ENCODE measurements at regions not wholly inside any gene's neighbourhood (a gene's known extent, or its start where the extent isn't known, plus 50 kb on each side); places are given as distances from the start of the nearest gene placed in this dataset.
"Not testable (repeated sequence)": the region's sequence is repeated elsewhere in the genome, so short reads cannot be mapped to it uniquely, and the experiment has no call there.

DNA sequence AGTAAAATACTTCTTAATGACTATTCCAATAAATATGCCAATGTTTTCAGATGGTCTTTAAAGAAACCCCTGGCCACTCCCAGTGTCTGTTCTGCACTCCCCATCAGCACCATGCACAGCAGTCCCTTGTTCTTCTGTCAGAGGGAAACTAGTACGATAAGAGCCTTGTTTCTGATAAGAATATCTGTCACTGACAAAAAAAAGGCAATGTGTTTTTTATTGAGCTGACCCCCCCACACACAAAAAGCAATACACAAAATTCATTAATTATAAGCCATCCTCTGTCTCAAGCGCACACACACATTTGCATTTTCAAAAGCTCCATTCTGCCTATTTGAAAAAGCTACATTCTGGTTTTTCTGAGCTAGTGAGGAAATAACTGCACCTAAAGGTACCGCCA is 119.1 kb downstream of the ENC1 start:
- no peak overlapping the region for H3K27ac Mint-ChIP-seq
- peaks cover 26% of the 10 kb centered on the region for H3K9me3 Mint-ChIP-seq
- no peak overlapping the region for H3K4me3 Mint-ChIP-seq
- H3K27me3 Mint-ChIP-seq (ENCODE audit: low read depth): peaks cover 1% of the 10 kb centered on the region
- H3K4me1 Mint-ChIP-seq (ENCODE audit: low read depth): no peaks in the 10 kb centered on the region
- no peaks in the 10 kb centered on the region for H3K36me3 Mint-ChIP-seq (ENCODE audit: low read depth)

DNA sequence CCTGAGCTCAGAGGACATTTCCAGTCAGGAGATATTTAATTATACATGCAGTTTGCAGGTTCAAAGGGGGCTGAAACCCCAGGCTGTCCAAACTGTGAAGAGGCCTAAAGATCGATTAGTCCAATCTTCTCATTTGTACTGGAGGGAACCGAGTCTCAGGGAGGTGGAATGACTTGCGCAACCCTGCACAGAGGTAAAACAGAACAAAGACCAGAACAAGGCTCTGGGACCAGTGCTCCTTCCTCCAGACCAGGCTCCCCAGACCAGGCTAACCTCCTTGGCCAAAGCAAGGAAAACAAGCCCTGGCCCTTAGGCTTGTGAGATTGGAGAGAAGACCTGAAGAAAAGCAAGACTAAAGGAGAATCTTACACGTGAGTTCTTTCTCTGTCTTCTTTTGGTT is 120.8 kb downstream of the ENC1 start:
- H3K36me3 Mint-ChIP-seq (ENCODE audit: low read depth): no peaks in the 10 kb centered on the region
- H3K4me1 Mint-ChIP-seq (ENCODE audit: low read depth): no peaks in the 10 kb centered on the region
- peaks cover 19% of the 10 kb centered on the region for H3K9me3 Mint-ChIP-seq
- H3K27me3 Mint-ChIP-seq (ENCODE audit: low read depth): peaks cover 8% of the 10 kb centered on the region
- no peak overlapping the region for H3K4me3 Mint-ChIP-seq
- H3K27ac Mint-ChIP-seq: no peak overlapping the region

DNA sequence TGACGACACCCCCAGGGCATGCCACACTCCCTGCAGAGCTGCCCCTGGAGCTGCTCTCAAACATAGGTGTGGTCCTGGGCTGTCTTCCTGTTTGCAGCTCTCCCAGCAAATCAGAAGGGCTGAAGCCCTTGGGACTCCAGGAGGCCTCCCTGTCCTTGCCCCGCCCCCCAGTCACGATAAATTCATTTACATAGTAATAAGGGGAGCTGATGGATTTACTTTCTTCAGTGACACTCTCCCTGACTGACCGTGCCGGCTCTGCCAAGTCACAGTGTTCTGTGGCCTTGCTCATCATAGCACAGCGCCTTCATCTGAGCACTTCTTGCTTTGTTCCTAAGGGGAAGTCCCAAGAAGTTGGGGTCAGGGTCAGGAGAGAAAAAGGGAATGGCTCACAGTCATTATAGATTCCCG is 121.4 kb downstream of the ENC1 start:
- Mint-ChIP-seq H3K9me3 (peaks cover 15% of the 10 kb centered on the region), H3K4me3 (no peak overlapping the region), H3K27me3 (ENCODE audit: low read depth) (peaks cover 9% of the 10 kb centered on the region), H3K27ac (no peak overlapping the region), H3K36me3 (ENCODE audit: low read depth) (no peaks in the 10 kb centered on the region), H3K4me1 (ENCODE audit: low read depth) (no peaks in the 10 kb centered on the region)

- Mint-ChIP-seq H3K4me3 (no peak overlapping the region), H3K36me3 (ENCODE audit: low read depth) (no peaks in the 10 kb centered on the region), H3K4me1 (ENCODE audit: low read depth) (no peaks in the 10 kb centered on the region), H3K9me3 (peaks cover 3% of the 10 kb centered on the region), H3K27ac (no peak overlapping the region), H3K27me3 (ENCODE audit: low read depth) (peaks cover 9% of the 10 kb centered on the region)
These were observed 122.8 kb downstream of the ENC1 start for GRCh38 chr5:74517700-74518099.

DNA sequence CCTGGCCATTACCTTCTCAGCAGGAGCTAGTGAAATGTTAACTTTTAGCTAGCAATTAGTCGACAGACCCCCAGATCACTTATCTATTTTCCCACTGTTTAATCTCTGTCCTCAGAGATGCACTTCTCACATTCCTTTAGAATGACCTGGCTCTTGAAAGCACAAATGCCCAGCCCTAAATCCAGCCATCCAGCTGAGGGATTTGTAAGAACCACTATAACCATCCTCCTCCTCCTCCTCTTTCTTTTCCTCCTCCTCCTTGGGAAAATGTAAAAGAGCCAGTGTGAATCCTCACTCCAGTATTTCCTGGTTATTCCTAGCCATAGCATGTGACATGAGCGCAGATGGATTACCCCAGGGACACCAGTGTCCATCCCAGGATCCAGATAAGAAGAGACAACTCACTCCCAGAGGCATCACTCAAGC is 124.3 kb downstream of the ENC1 start:
- Mint-ChIP-seq H3K4me1 (ENCODE audit: low read depth) (no peaks in the 10 kb centered on the region), H3K36me3 (ENCODE audit: low read depth) (no peaks in the 10 kb centered on the region), H3K9me3 (no peaks in the 10 kb centered on the region), H3K27ac (no peak overlapping the region), H3K27me3 (ENCODE audit: low read depth) (peaks cover 14% of the 10 kb centered on the region), H3K4me3 (no peak overlapping the region)

DNA sequence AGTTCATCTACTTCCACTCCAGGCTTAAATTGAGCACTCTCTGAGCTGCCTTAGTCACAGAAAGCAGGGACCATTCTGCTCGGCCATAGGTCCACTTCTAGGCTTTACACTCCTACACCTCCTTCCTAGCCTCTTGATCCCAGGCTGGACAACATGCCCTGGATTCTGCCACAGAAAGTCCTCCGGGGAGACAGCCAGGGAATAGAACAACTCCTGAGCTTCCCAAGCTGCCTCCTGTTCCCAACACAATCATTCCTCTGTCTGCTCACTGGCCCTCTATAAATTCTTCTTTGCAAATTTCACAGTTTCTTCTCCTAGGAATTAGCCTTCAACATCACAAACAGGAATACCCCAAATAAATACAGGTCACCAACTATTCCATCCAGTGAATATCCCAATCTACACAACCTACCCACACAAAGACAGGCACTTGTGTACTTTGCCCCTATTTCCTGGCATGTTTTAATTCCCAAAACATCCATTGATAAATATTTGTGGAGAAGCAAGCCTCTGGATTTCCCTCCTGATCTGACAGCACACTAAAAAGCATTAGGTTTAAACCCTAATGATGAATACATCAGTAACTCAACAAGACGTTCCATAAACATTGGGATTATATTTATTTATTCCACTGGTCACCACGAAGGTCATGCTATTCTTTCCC is 125.5 kb downstream of the ENC1 start:
- Mint-ChIP-seq H3K4me3 (no peak overlapping the region), H3K27me3 (ENCODE audit: low read depth) (peaks cover 14% of the 10 kb centered on the region), H3K27ac (no peak overlapping the region), H3K36me3 (ENCODE audit: low read depth) (no peaks in the 10 kb centered on the region), H3K4me1 (ENCODE audit: low read depth) (no peaks in the 10 kb centered on the region), H3K9me3 (no peaks in the 10 kb centered on the region)

GRCh38 chr5:74511770-74512169 is 128.8 kb downstream of the ENC1 start:
- H3K4me1 Mint-ChIP-seq (ENCODE audit: low read depth); H3K9me3 Mint-ChIP-seq; H3K27ac Mint-ChIP-seq; H3K4me3 Mint-ChIP-seq; H3K36me3 Mint-ChIP-seq (ENCODE audit: low read depth): not testable (repeated sequence)
- H3K27me3 Mint-ChIP-seq (ENCODE audit: low read depth): peaks cover 14% of the 10 kb centered on the region

GRCh38 chr5:74510476-74511075 is 130.0 kb downstream of the ENC1 start:
- no peak overlapping the region for H3K27ac Mint-ChIP-seq
- no peaks in the 10 kb centered on the region for H3K36me3 Mint-ChIP-seq (ENCODE audit: low read depth)
- H3K9me3 Mint-ChIP-seq: no peaks in the 10 kb centered on the region
- no peaks in the 10 kb centered on the region for H3K4me1 Mint-ChIP-seq (ENCODE audit: low read depth)
- peaks cover 9% of the 10 kb centered on the region for H3K27me3 Mint-ChIP-seq (ENCODE audit: low read depth)
- H3K4me3 Mint-ChIP-seq: no peak overlapping the region

DNA sequence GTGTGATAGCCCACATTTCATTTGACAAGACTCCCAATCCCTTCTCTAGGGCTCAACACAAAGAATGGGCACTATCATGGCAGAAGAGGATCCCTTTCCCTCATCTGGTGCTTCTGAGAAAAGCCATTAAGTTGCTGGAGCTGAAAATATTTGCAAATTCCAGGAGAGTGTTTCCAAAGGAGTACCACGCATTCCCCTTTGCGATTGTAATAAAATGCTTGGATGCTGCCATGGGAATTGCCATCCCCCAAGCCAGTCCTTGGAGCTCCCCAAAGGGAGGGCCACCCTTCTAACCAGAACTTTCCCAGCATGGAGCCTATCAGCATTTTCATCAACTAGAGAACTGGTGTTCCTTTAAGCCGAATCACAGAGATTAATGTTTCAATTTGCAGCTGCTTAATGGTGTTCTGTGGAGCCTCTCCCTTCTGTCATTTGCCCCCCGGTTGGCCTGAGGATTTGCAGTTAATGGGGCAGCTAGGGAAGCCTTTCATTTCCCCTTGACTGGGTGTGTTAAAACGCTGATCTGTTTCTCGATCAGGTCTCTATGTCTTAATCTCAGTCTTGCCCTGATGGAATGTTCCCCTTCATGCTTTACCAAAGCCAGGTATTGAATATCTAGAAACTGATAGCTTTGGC is 133.0 kb downstream of the ENC1 start:
- Mint-ChIP-seq H3K4me1 (ENCODE audit: low read depth) (no peaks in the 10 kb centered on the region), H3K27ac (no peak overlapping the region), H3K9me3 (no peaks in the 10 kb centered on the region), H3K27me3 (ENCODE audit: low read depth) (peaks cover 4% of the 10 kb centered on the region), H3K4me3 (no peak overlapping the region), H3K36me3 (ENCODE audit: low read depth) (no peaks in the 10 kb centered on the region)

- H3K27ac Mint-ChIP-seq: no peak overlapping the region
These were observed 134.4 kb downstream of the ENC1 start for GRCh38 chr5:74506119-74506518.

DNA sequence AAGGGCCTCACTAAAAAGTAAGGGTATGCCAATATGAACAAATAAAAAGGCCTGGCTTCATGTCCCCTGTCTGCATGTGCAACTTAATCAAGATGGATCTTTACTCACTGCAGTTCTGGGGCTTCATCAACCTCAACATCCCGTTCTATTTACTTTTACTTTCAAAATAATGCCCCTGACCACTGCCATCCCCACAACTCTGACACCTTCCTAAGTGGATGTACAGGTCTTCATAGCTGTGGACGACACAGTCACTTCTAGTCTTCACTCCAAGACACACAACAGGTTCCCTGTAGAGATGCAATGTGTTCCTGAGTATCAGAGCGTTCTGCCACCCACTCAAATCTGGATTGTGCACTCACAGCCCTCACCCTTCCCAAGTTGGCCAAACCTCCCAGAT is 136.1 kb downstream of the ENC1 start:
- Mint-ChIP-seq H3K27me3 (ENCODE audit: low read depth) (no peaks in the 10 kb centered on the region), H3K4me3 (no peak overlapping the region), H3K9me3 (no peaks in the 10 kb centered on the region), H3K4me1 (ENCODE audit: low read depth) (no peaks in the 10 kb centered on the region), H3K27ac (no peak overlapping the region), H3K36me3 (ENCODE audit: low read depth) (no peaks in the 10 kb centered on the region)

More at GRCh38 chr5:74506119-74506518, 134.4 kb downstream of the ENC1 start:
- H3K9me3 Mint-ChIP-seq: no peaks in the 10 kb centered on the region
- no peaks in the 10 kb centered on the region for H3K36me3 Mint-ChIP-seq (ENCODE audit: low read depth)
- no peak overlapping the region for H3K4me3 Mint-ChIP-seq
- no peaks in the 10 kb centered on the region for H3K27me3 Mint-ChIP-seq (ENCODE audit: low read depth)
- no peaks in the 10 kb centered on the region for H3K4me1 Mint-ChIP-seq (ENCODE audit: low read depth)

DNA sequence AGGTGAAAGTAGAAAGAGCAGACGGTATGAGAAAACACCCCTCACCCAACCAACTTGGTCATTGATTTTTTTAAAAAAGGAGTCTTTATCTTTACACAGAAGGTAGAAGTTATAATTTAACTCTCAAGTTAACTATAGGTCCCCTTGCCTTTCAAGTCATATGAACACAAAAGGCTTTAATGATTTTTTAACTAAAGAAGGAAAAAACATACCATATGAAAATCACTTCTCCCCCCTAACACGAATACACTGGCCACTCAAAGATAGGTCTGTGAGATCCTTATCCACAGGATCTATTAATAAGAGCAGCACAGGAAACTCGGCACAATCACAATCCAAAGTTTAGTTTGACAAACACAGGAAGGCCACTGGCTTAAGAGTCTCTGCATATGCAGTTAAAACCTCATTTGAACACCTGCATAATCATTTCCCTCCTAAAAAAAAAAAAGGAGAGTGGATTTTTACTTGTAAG is 138.0 kb downstream of the ENC1 start:
- Mint-ChIP-seq H3K36me3 (ENCODE audit: low read depth) (no peaks in the 10 kb centered on the region), H3K27me3 (ENCODE audit: low read depth) (peaks cover 4% of the 10 kb centered on the region), H3K4me1 (ENCODE audit: low read depth) (no peaks in the 10 kb centered on the region), H3K4me3 (no peak overlapping the region), H3K9me3 (no peaks in the 10 kb centered on the region), H3K27ac (no peak overlapping the region)

DNA sequence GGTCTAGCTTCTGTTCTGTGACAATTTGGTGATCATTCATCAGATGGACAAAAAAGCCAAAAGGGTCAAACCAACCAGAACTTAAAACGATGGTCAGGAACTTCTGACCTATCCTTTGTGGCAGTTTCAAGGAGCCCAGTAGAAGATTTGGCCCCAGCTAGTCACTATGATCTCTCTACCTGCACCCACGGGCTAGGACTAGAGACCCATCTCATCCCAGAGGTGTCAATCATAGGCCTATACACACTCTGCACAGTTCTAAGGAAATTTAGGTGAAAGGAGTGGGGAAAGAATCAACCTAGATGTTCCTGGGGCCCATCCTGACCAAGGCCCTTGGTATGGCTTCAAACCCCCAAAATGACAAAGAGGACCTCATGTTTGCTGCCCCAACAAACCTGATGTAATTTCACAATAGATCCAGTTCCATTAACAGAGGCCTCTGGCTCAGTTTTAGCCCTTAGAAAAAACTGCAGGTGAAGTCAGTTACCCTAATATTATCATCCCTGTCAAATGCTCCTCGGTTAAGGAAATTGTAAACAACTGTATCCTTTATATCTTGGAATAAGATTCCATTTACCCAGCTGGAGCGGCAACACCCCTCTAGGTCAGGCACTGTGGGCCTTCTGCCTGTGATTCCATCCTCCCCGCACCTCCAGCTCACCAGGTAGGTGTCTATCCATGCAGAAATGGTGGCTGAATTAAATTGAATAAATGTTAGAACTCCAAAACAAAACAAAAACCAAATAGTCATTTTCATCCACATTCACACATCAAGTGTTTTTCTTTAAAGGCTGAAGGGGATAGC is 138.7 kb downstream of the ENC1 start:
- no peaks in the 10 kb centered on the region for H3K36me3 Mint-ChIP-seq (ENCODE audit: low read depth)
- no peak overlapping the region for H3K4me3 Mint-ChIP-seq
- H3K27ac Mint-ChIP-seq: no peak overlapping the region
- H3K9me3 Mint-ChIP-seq: no peaks in the 10 kb centered on the region
- no peaks in the 10 kb centered on the region for H3K4me1 Mint-ChIP-seq (ENCODE audit: low read depth)
- peaks cover 4% of the 10 kb centered on the region for H3K27me3 Mint-ChIP-seq (ENCODE audit: low read depth)

DNA sequence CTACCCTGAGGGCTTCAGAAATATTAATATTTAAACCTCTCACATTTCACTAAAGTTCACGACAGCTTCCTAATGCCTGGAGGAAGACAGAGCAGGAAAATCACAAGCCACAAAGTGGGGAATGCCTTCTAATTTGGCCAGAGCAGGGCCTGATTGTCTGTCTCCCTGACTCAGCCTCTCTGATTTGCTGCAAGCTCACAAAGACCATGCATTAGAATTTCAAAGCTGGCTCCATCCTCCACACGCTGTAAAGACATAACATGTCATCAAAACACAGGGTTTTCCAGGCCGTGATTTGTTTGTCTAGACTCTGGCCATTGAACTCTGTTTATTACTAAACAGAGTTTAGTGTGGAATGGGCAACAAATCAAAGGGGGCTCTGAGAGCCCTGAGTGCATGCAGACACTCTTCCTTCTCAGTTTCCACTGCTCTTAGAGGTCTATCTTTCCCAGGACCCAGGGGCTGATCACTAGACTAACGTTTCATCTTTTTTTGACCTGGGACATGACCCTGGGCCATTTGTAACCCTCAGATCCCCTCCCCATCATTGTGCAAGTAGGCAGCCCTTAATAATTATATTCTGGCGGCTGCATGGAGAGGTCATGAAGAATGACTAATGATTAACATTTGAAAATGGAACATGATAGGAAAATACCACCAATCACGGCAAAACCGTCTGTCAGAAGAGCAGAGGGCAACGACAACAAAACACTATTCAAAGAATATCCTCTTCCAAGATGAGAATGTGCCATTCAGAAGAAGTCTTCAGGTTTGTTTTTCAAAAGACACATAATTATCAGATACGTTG is 140.2 kb downstream of the ENC1 start:
- H3K4me1 Mint-ChIP-seq (ENCODE audit: low read depth): no peaks in the 10 kb centered on the region
- H3K27ac Mint-ChIP-seq: no peak overlapping the region
- H3K4me3 Mint-ChIP-seq: no peak overlapping the region
- no peaks in the 10 kb centered on the region for H3K36me3 Mint-ChIP-seq (ENCODE audit: low read depth)
- no peaks in the 10 kb centered on the region for H3K9me3 Mint-ChIP-seq
- H3K27me3 Mint-ChIP-seq (ENCODE audit: low read depth): peaks cover 4% of the 10 kb centered on the region
